ENCODE measurements at regions not wholly inside any gene's neighbourhood (a gene's known extent, or its start where the extent isn't known, plus 50 kb on each side); places are given as distances from the start of the nearest gene placed in this dataset.
"Not testable (repeated sequence)": the region's sequence is repeated elsewhere in the genome, so short reads cannot be mapped to it uniquely, and the experiment has no call there.

- H3K27me3 Mint-ChIP-seq (ENCODE audit: low read depth), result no peaks in the 10 kb centered on the region
- peaks cover 17% of the 10 kb centered on the region for H3K4me1 Mint-ChIP-seq
- TF ChIP-seq CTCF (conservative IDR thresholded peaks at IDR 0.05), result no peak
- peak overlapping the region; percentile 40 for H3K27ac Mint-ChIP-seq (ENCODE audit: unreplicated experiment)
- H3K36me3 Mint-ChIP-seq (ENCODE audit: low read depth), result peaks cover 5% of the 10 kb centered on the region
- no peak overlapping the region for H3K4me3 Mint-ChIP-seq
- peaks cover 7% of the 10 kb centered on the region for H3K9me3 Mint-ChIP-seq
- no peak for DNase-seq (ENCODE audit: low read depth, low spot score)
Observed at GRCh38 chr12:131239384-131240094, 285.8 kb downstream of the ADGRD1 start.

GRCh38 chr12:131241517-131241916 lies 287.8 kb downstream of the ADGRD1 start:
- Mint-ChIP-seq H3K4me1 (peaks cover 17% of the 10 kb centered on the region), H3K27me3 (ENCODE audit: low read depth) (no peaks in the 10 kb centered on the region), H3K4me3 (no peak overlapping the region), H3K36me3 (ENCODE audit: low read depth) (peaks cover 5% of the 10 kb centered on the region), H3K27ac (ENCODE audit: unreplicated experiment) (no peak overlapping the region), H3K9me3 (peaks cover 7% of the 10 kb centered on the region)
- no peak for TF ChIP-seq CTCF (conservative IDR thresholded peaks at IDR 0.05)
- no peak for DNase-seq (ENCODE audit: low read depth, low spot score)

- Mint-ChIP-seq H3K27me3 (ENCODE audit: low read depth) (no peaks in the 10 kb centered on the region), H3K4me1 (peaks cover 19% of the 10 kb centered on the region), H3K9me3 (peaks cover 7% of the 10 kb centered on the region), H3K4me3 (peak overlapping the region; percentile 24), H3K36me3 (ENCODE audit: low read depth) (peaks cover 5% of the 10 kb centered on the region), H3K27ac (ENCODE audit: unreplicated experiment) (no peak overlapping the region)
- DNase-seq (ENCODE audit: low read depth, low spot score), result peak; percentile 41
- no peak for TF ChIP-seq CTCF (conservative IDR thresholded peaks at IDR 0.05)
Observed at GRCh38 chr12:131242741-131243496, 289.2 kb downstream of the ADGRD1 start.

- H3K4me3 Mint-ChIP-seq; DNase-seq (ENCODE audit: low read depth, low spot score); H3K27ac Mint-ChIP-seq (ENCODE audit: unreplicated experiment); H3K27me3 Mint-ChIP-seq (ENCODE audit: low read depth); H3K36me3 Mint-ChIP-seq (ENCODE audit: low read depth): not testable (repeated sequence)
- peaks cover 11% of the 10 kb centered on the region for H3K9me3 Mint-ChIP-seq
- H3K4me1 Mint-ChIP-seq, result peaks cover 19% of the 10 kb centered on the region
Observed at GRCh38 chr12:131244157-131244688, 290.5 kb downstream of the ADGRD1 start.

- not testable (repeated sequence) for H3K4me3 Mint-ChIP-seq; DNase-seq (ENCODE audit: low read depth, low spot score); H3K27me3 Mint-ChIP-seq (ENCODE audit: low read depth); H3K36me3 Mint-ChIP-seq (ENCODE audit: low read depth); H3K27ac Mint-ChIP-seq (ENCODE audit: unreplicated experiment)
- Mint-ChIP-seq H3K9me3 (peaks cover 13% of the 10 kb centered on the region), H3K4me1 (peaks cover 11% of the 10 kb centered on the region)
Observed at GRCh38 chr12:131245161-131245560, 291.5 kb downstream of the ADGRD1 start.

GRCh38 chr12:131245564-131246355 lies 292.1 kb downstream of the ADGRD1 start:
- Mint-ChIP-seq H3K4me1 (peaks cover 11% of the 10 kb centered on the region), H3K9me3 (peaks cover 13% of the 10 kb centered on the region), H3K27ac (ENCODE audit: unreplicated experiment) (no peak overlapping the region), H3K27me3 (ENCODE audit: low read depth) (peaks cover 4% of the 10 kb centered on the region), H3K4me3 (no peak overlapping the region), H3K36me3 (ENCODE audit: low read depth) (peaks cover 5% of the 10 kb centered on the region)
- no peak for TF ChIP-seq CTCF (conservative IDR thresholded peaks at IDR 0.05)
- no peak for DNase-seq (ENCODE audit: low read depth, low spot score)

- not testable (repeated sequence) for H3K36me3 Mint-ChIP-seq (ENCODE audit: low read depth); DNase-seq (ENCODE audit: low read depth, low spot score)
- H3K9me3 Mint-ChIP-seq, result peaks cover 10% of the 10 kb centered on the region
Observed at GRCh38 chr12:131247026-131247725, 293.5 kb downstream of the ADGRD1 start.

GRCh38 chr12:131247875-131248274 lies 294.2 kb downstream of the ADGRD1 start:
- DNase-seq (ENCODE audit: low read depth, low spot score); H3K27ac Mint-ChIP-seq (ENCODE audit: unreplicated experiment); H3K4me3 Mint-ChIP-seq; H3K4me1 Mint-ChIP-seq; H3K36me3 Mint-ChIP-seq (ENCODE audit: low read depth); H3K27me3 Mint-ChIP-seq (ENCODE audit: low read depth); H3K9me3 Mint-ChIP-seq: not testable (repeated sequence)

More at GRCh38 chr12:131247026-131247725, 293.5 kb downstream of the ADGRD1 start:
- not testable (repeated sequence) for H3K27me3 Mint-ChIP-seq (ENCODE audit: low read depth); H3K27ac Mint-ChIP-seq (ENCODE audit: unreplicated experiment); H3K4me3 Mint-ChIP-seq
- peaks cover 11% of the 10 kb centered on the region for H3K4me1 Mint-ChIP-seq

Measured in neural crest cell (in vitro differentiated cells).